COLO829 (cell line): ENCODE measurements at regions not wholly inside any gene's neighbourhood (a gene's known extent, or its start where the extent isn't known, plus 50 kb on each side); places are given as distances from the start of the nearest gene placed in this dataset.

Experiments used
- DNase-seq: peaks from one replicate; pipeline ENCODE4 v3.0.0; 2012; ENCODE audit warnings: low spot score

GRCh38 chr10:3482200-3482993 lies 302.6 kb downstream of the KLF6 start:
- DNase-seq: peak; percentile 63

- DNase-seq: no peak
Measured at GRCh38 chr10:3481496-3481895, 303.5 kb downstream of the KLF6 start.

GRCh38 chr10:3480990-3481315 lies 304.1 kb downstream of the KLF6 start:
- DNase-seq: no peak

- no peak for DNase-seq
Measured at GRCh38 chr10:3480281-3480989, 304.6 kb downstream of the KLF6 start.

GRCh38 chr10:3478632-3479240 lies 306.2 kb upstream of the PITRM1 start:
- DNase-seq: no peak

- DNase-seq: no peak
Measured at GRCh38 chr10:3478153-3478552, 305.6 kb upstream of the PITRM1 start.

- DNase-seq: no peak
Measured at GRCh38 chr10:3477683-3478082, 305.1 kb upstream of the PITRM1 start.

- no peak for DNase-seq
Measured at GRCh38 chr10:3476640-3477448, 304.3 kb upstream of the PITRM1 start.

GRCh38 chr10:3476186-3476585 lies 303.6 kb upstream of the PITRM1 start:
- DNase-seq: no peak

GRCh38 chr10:3475367-3475766 lies 302.8 kb upstream of the PITRM1 start:
- no peak for DNase-seq

GRCh38 chr10:3474266-3474665 lies 301.7 kb upstream of the PITRM1 start:
- DNase-seq: no peak

GRCh38 chr10:3473271-3473670 lies 300.7 kb upstream of the PITRM1 start:
- no peak for DNase-seq

GRCh38 chr10:3472287-3473051 lies 299.9 kb upstream of the PITRM1 start:
- DNase-seq: peak; percentile 39

GRCh38 chr10:3471927-3472286 lies 299.3 kb upstream of the PITRM1 start:
- DNase-seq: no peak

- peak; percentile 72 for DNase-seq
Measured at GRCh38 chr10:3471472-3471871, 298.9 kb upstream of the PITRM1 start.

GRCh38 chr10:3470191-3470590 lies 297.6 kb upstream of the PITRM1 start:
- no peak for DNase-seq

GRCh38 chr10:3469639-3470020 lies 297.0 kb upstream of the PITRM1 start:
- DNase-seq: no peak

GRCh38 chr10:3468919-3469638 lies 296.5 kb upstream of the PITRM1 start:
- DNase-seq: peak; percentile 61

GRCh38 chr10:3467052-3467951 lies 294.7 kb upstream of the PITRM1 start:
- DNase-seq: peak; percentile 21

- DNase-seq: no peak
Measured at GRCh38 chr10:3465406-3465891, 292.9 kb upstream of the PITRM1 start.
